ENCODE measurements at regions not wholly inside any gene's neighbourhood (a gene's known extent, or its start where the extent isn't known, plus 50 kb on each side); places are given as distances from the start of the nearest gene placed in this dataset.

GRCh38 chr3:64909757-64910467 is 222.1 kb upstream of the ADAMTS9 start:
- no peak for TF ChIP-seq CTCF (IDR thresholded peaks at IDR 0.05; ENCODE audit: control extremely low read depth, extremely low read depth, low read depth, missing control alignments)
- DNase-seq (ENCODE audit: extremely low spot score): no peak
- ChIA-PET CTCF (interaction anchor here (1.1 kb wide), 1 partner anchor 28 kb away, joined by 3 read pairs; no protein-coding TSS in a partner anchor), POLR2A (no interaction called here)

- POLR2A ChIA-PET: no interaction called here
- no peak for TF ChIP-seq CTCF (IDR thresholded peaks at IDR 0.05; ENCODE audit: control extremely low read depth, extremely low read depth, low read depth, missing control alignments)
- CTCF ChIA-PET: no interaction called here
- no peak for DNase-seq (ENCODE audit: extremely low spot score)
Observed at GRCh38 chr3:64909011-64909410, 221.2 kb upstream of the ADAMTS9 start.

- ChIA-PET POLR2A (no interaction called here), CTCF (no interaction called here)
- no peak for TF ChIP-seq CTCF (IDR thresholded peaks at IDR 0.05; ENCODE audit: control extremely low read depth, extremely low read depth, low read depth, missing control alignments)
- DNase-seq (ENCODE audit: extremely low spot score): no peak
Observed at GRCh38 chr3:64908251-64908685, 220.5 kb upstream of the ADAMTS9 start.

GRCh38 chr3:64905906-64906410 is 218.2 kb upstream of the ADAMTS9 start:
- no peak for DNase-seq (ENCODE audit: extremely low spot score)
- ChIA-PET CTCF (no interaction called here), POLR2A (no interaction called here)
- TF ChIP-seq CTCF (IDR thresholded peaks at IDR 0.05; ENCODE audit: control extremely low read depth, extremely low read depth, low read depth, missing control alignments): no peak

GRCh38 chr3:64903006-64903405 is 215.2 kb upstream of the ADAMTS9 start:
- TF ChIP-seq CTCF (IDR thresholded peaks at IDR 0.05; ENCODE audit: control extremely low read depth, extremely low read depth, low read depth, missing control alignments): no peak
- ChIA-PET POLR2A (no interaction called here), CTCF (no interaction called here)
- no peak for DNase-seq (ENCODE audit: extremely low spot score)

- TF ChIP-seq CTCF (IDR thresholded peaks at IDR 0.05; ENCODE audit: control extremely low read depth, extremely low read depth, low read depth, missing control alignments): no peak
- POLR2A ChIA-PET: no interaction called here
- CTCF ChIA-PET: no interaction called here
- DNase-seq (ENCODE audit: extremely low spot score): no peak
Observed at GRCh38 chr3:64901986-64902516, 214.3 kb upstream of the ADAMTS9 start.

All from GM10248 (cell line).